ENCODE measurements at regions not wholly inside any gene's neighbourhood (a gene's known extent, or its start where the extent isn't known, plus 50 kb on each side); places are given as distances from the start of the nearest gene placed in this dataset.

GRCh38 chr7:13258386-13258785, 571.0 kb downstream of the ARL4A start:
- no peak for TF ChIP-seq POLR2A (IDR thresholded peaks at IDR 0.05; ENCODE audit: low read depth, low read length)
- TF ChIP-seq CTCF (IDR thresholded peaks at IDR 0.05 in 2 of 3, conservative IDR thresholded peaks at IDR 0.05 in 1 of 3; ENCODE audit: control insufficient read depth in 2 of 3, extremely low read depth in 1 of 3, insufficient read depth in 1 of 3, low read depth in 3 of 3, low read length in 3 of 3), result no peak
- TF ChIP-seq CBX5 (IDR thresholded peaks at IDR 0.05; ENCODE audit: low read depth), result no peak
- TF ChIP-seq EZH2 (IDR thresholded peaks at IDR 0.05; ENCODE audit: borderline replicate concordance, control insufficient read depth, low read depth, low read length), result no peak
- no peak for TF ChIP-seq SMAD1 (IDR thresholded peaks at IDR 0.05; ENCODE audit: low read depth, partially characterized antibody)
- no peak for TF ChIP-seq TBL1XR1 (IDR thresholded peaks at IDR 0.05; ENCODE audit: low read depth, low read length)

Measured in GM12878 (cell line).